A549 (cell line): ENCODE measurements at regions not wholly inside any gene's neighbourhood (a gene's known extent, or its start where the extent isn't known, plus 50 kb on each side); places are given as distances from the start of the nearest gene placed in this dataset.

Experiments used
- ATAC-seq, 2 experiments: fragments of 200-7000 bp in 1 of 2; fragments of >200 bp in 1 of 2; cut with Nextera tagmentation in 1 of 2; cut with Tn5 transposase in 1 of 2; 3 replicates each; pipeline versions ENCODE4 v1.8.0 to v1.9.1; 2018 to 2020; ENCODE audit warnings: mild to moderate bottlenecking in 1 of 2, moderate library complexity in 1 of 2
- CTCF ChIA-PET: fragments of 300-600 bp; sonication (Branson Sonifier 250); formaldehyde crosslinking; extraction: SDS; loops from one replicate; lab custom pipeline; 2021; ENCODE audit warnings: antibody characterized with exemption, inconsistent platforms; lab: Yijun Ruan, JAX
- POLR2A ChIA-PET: fragments of 350-600 bp; formaldehyde crosslinking; extraction: SDS; loops from one replicate; lab custom pipeline; 2021; ENCODE audit warnings: antibody characterized with exemption, inconsistent platforms; lab: Yijun Ruan, JAX
- DNase-seq, 2 experiments: peaks; one replicate each; pipeline versions ENCODE4 v3.0.0 to v3.0.0-alpha.2; 2011 to 2016; ENCODE audit warnings: low read depth in 1 of 2, low spot score in 1 of 2
- FAIRE-seq: peaks from 2 replicates; lab custom pipeline; 2011; peaks lifted over from hg19 to GRCh38; lab: Jason Lieb, UNC
- H3K27ac ChIP-seq, 2 experiments: fragments of >200 bp; sonication (Bioruptor Twin); formaldehyde crosslinking; 3 replicates each; pipeline ENCODE4 v1.5.1; 2016 to 2017
- H3K4me1 ChIP-seq: fragments of >200 bp; sonication (Bioruptor Twin); formaldehyde crosslinking; 3 replicates; pipeline ENCODE4 v1.6.1; 2016
- H3K4me2 ChIP-seq: fragments of >200 bp; sonication (Bioruptor Twin); formaldehyde crosslinking; 3 replicates; pipeline ENCODE4 v1.6.1; 2016
- H3K4me3 ChIP-seq: fragments of >200 bp; sonication (Bioruptor Twin); formaldehyde crosslinking; 3 replicates; pipeline ENCODE4 v1.5.1; 2016
- H3K9me3 ChIP-seq: fragments of >200 bp; sonication (Bioruptor Twin); formaldehyde crosslinking; 3 replicates; pipeline ENCODE4 v1.6.1; 2016
- CBX2 ChIP-seq: fragments of 200-600 bp; sonication (generic); IDR thresholded peaks from 2 replicates; pipeline ENCODE4 v1.6.1; 2016; ENCODE audit warnings: low read depth, mild to moderate bottlenecking, borderline replicate concordance
- CBX8 ChIP-seq: fragments of 200-600 bp; sonication (generic); IDR thresholded peaks from 2 replicates; pipeline ENCODE4 v1.6.1; 2016
- CHD4 ChIP-seq: fragments of 200-600 bp; sonication (generic); IDR thresholded peaks from 2 replicates; pipeline ENCODE4 v1.6.1; 2016; ENCODE audit warnings: antibody characterized with exemption, mild to moderate bottlenecking, borderline replicate concordance
- EHF ChIP-seq: fragments of 250-450 bp; sonication (Bioruptor Pico); IDR thresholded peaks from 2 replicates; pipeline ENCODE4 v1.5.0; 2020; ENCODE audit warnings: mild to moderate bottlenecking
- EHMT2 ChIP-seq: fragments of 200-600 bp; sonication (generic); IDR thresholded peaks from 2 replicates; pipeline ENCODE4 v1.6.1; 2016; ENCODE audit warnings: antibody characterized with exemption, low read depth, mild to moderate bottlenecking, moderate library complexity
- ELK1 ChIP-seq: fragments of 150-350 bp; IDR thresholded peaks from 2 replicates; pipeline ENCODE4 v1.6.1; 2014; ENCODE audit warnings: low read depth, mild to moderate bottlenecking, low read length
- ESRRA ChIP-seq: fragments of 150-350 bp; IDR thresholded peaks from 2 replicates; pipeline ENCODE4 v1.6.1; 2014; ENCODE audit warnings: mild to moderate bottlenecking, low read length, borderline replicate concordance
- FOSB ChIP-seq: fragments of 250-450 bp; sonication (Bioruptor Pico); IDR thresholded peaks from 2 replicates; pipeline ENCODE4 v1.5.0; 2020; ENCODE audit warnings: mild to moderate bottlenecking, moderate library complexity
- HEYL ChIP-seq: fragments of 250-450 bp; sonication (Bioruptor Pico); IDR thresholded peaks from 2 replicates; pipeline ENCODE4 v1.8.0; 2021; ENCODE audit warnings: mild to moderate bottlenecking, moderate library complexity
- HOXA7 ChIP-seq: fragments of 250-450 bp; sonication (Bioruptor Pico); IDR thresholded peaks from 2 replicates; pipeline ENCODE4 v1.5.0; 2020; ENCODE audit warnings: mild to moderate bottlenecking, moderate library complexity
- HOXB5 ChIP-seq: fragments of 250-450 bp; sonication (Bioruptor Pico); IDR thresholded peaks from 2 replicates; pipeline ENCODE4 v1.5.0; 2020; ENCODE audit warnings: mild to moderate bottlenecking, moderate library complexity
- KDM5A ChIP-seq: fragments of 200-600 bp; sonication (generic); IDR thresholded peaks from 2 replicates; pipeline ENCODE4 v1.6.1; 2016; ENCODE audit warnings: antibody characterized with exemption, mild to moderate bottlenecking
- MAFK ChIP-seq: fragments of 450-650 bp; IDR thresholded peaks from 2 replicates; pipeline ENCODE4 v1.6.1; 2014; ENCODE audit not compliant: partially characterized antibody
- NR3C1 ChIP-seq: fragments of >200 bp; sonication (Bioruptor Twin); formaldehyde crosslinking; IDR thresholded peaks from 3 replicates; pipeline ENCODE4 v1.6.1; 2017
- RARB ChIP-seq: fragments of 250-450 bp; sonication (Bioruptor Pico); IDR thresholded peaks from 2 replicates; pipeline ENCODE4 v1.8.0; 2021; ENCODE audit warnings: mild to moderate bottlenecking, moderate library complexity
- RCOR1 ChIP-seq: fragments of 150-350 bp; IDR thresholded peaks from 2 replicates; pipeline ENCODE4 v1.6.1; 2014; ENCODE audit warnings: antibody characterized with exemption, low read length, low read depth
- REST ChIP-seq: fragments of 200-600 bp; sonication (generic); IDR thresholded peaks from 2 replicates; pipeline ENCODE4 v1.6.1; 2016; ENCODE audit warnings: antibody characterized with exemption, mild to moderate bottlenecking, moderate library complexity
- RFX5 ChIP-seq: fragments of 450-650 bp; IDR thresholded peaks from 2 replicates; pipeline ENCODE4 v1.7.1; 2014; ENCODE audit warnings: antibody characterized with exemption, mild to moderate bottlenecking, moderate library complexity
- SREBF2 ChIP-seq: fragments of 450-650 bp; IDR thresholded peaks from 2 replicates; pipeline ENCODE4 v1.6.1; 2014; ENCODE audit warnings: mild to moderate bottlenecking, moderate library complexity
- TFCP2L1 ChIP-seq: fragments of 250-450 bp; sonication (Bioruptor Pico); IDR thresholded peaks from 2 replicates; pipeline ENCODE4 v1.5.0; 2021; ENCODE audit warnings: mild to moderate bottlenecking
- USF2 ChIP-seq: fragments of 450-650 bp; IDR thresholded peaks from 2 replicates; pipeline ENCODE4 v1.6.1; 2014; ENCODE audit warnings: antibody characterized with exemption
- WGBS: methylation state at CpG from one replicate; pipeline ENCODE4 v1.1.6; 2017; ENCODE audit errors: missing lambda C conversion rate; 5-methylcytosine and 5-hydroxymethylcytosine counted together

GRCh38 chr11:112520354-112520753 lies 259.7 kb upstream of the PLET1 start:
- no peak overlapping the region for H3K4me2 ChIP-seq
- WGBS = 10% methylated on average over 2 of the region's 2 CpGs
- FAIRE-seq (no peak), DNase-seq (no peak), ATAC-seq (no peak)
- no peak for TF ChIP-seq TFCP2L1 (CRISPR knock-in tag)
- no peak for TF ChIP-seq FOSB
- TF ChIP-seq MAFK = no peak
- no peak for TF ChIP-seq ESRRA
- TF ChIP-seq HEYL (CRISPR knock-in tag) = no peak
- TF ChIP-seq CBX8 = no peak
- no peak for TF ChIP-seq USF2
- TF ChIP-seq REST = no peak
- H3K4me3 ChIP-seq = no peak overlapping the region
- H3K9me3 ChIP-seq = no peaks in the 10 kb centered on the region
- H3K27ac ChIP-seq = no peak overlapping the region
- no peaks in the 10 kb centered on the region for H3K4me1 ChIP-seq
- CTCF ChIA-PET = no interaction called here
- POLR2A ChIA-PET = no interaction called here

- ATAC-seq (no peak), FAIRE-seq (no peak), DNase-seq (no peak)
- Histone ChIP-seq H3K4me3 (no peak overlapping the region), H3K27ac (no peak overlapping the region), H3K4me1 (no peaks in the 10 kb centered on the region), H3K4me2 (no peak overlapping the region), H3K9me3 (no peaks in the 10 kb centered on the region)
- ChIA-PET POLR2A (interaction anchor here (0.6 kb wide), 1 partner anchor 274 kb away, joined by 3 read pairs; no protein-coding TSS in a partner anchor), CTCF (interaction anchor here (1.1 kb wide), 1 partner anchor 15 kb away, joined by 3 read pairs; no protein-coding TSS in a partner anchor)
- TF ChIP-seq HOXB5 (CRISPR knock-in tag) = no peak
- TF ChIP-seq NR3C1 = no peak
- TF ChIP-seq KDM5A = no peak
- no peak for TF ChIP-seq RCOR1
- no peak for TF ChIP-seq CBX2
- TF ChIP-seq SREBF2 = no peak
- TF ChIP-seq HOXA7 (CRISPR knock-in tag) = no peak
- TF ChIP-seq RARB (CRISPR knock-in tag) = no peak
- no peak for TF ChIP-seq ELK1
- no peak for TF ChIP-seq REST
- no peak for TF ChIP-seq EHMT2
- TF ChIP-seq RFX5 = no peak
- TF ChIP-seq CHD4 = no peak
- no peak for TF ChIP-seq HEYL (CRISPR knock-in tag)
- TF ChIP-seq EHF (CRISPR knock-in tag) = no peak
- 6% methylated on average over 1 of the region's 1 CpG for WGBS
Measured at GRCh38 chr11:112522536-112522935, 261.9 kb upstream of the PLET1 start.
